ENCODE measurements at regions not wholly inside any gene's neighbourhood (a gene's known extent, or its start where the extent isn't known, plus 50 kb on each side); places are given as distances from the start of the nearest gene placed in this dataset.

- WGBS = 67% methylated on average over 8 of the region's 11 CpGs
- Histone ChIP-seq H3K4me3 (no peak overlapping the region), H3K27ac (no peak overlapping the region), H3K9me3 (no peaks in the 10 kb centered on the region), H3K27me3 (peaks cover 7% of the 10 kb centered on the region), H3K4me1 (peaks cover 7% of the 10 kb centered on the region), H3K36me3 (no peaks in the 10 kb centered on the region)
- TF ChIP-seq EP300 (IDR thresholded peaks at IDR 0.05) = no peak
- no peak for TF ChIP-seq POLR2AphosphoS5 (IDR thresholded peaks at IDR 0.05)
- no peak for TF ChIP-seq POLR2A (IDR thresholded peaks at IDR 0.05)
- no peak for TF ChIP-seq CTCF (IDR thresholded peaks at IDR 0.05)
- peak; percentile 51 to 64 for DNase-seq (ENCODE audit: low spot score in 2 of 2)
Measured at GRCh38 chr2:239809391-239809790, 215.8 kb downstream of the NDUFA10 start.

GRCh38 chr2:239807568-239807967 lies 217.6 kb downstream of the NDUFA10 start:
- no peaks in the 10 kb centered on the region for H3K4me1 ChIP-seq

GRCh38 chr2:239806758-239807434 lies 218.2 kb downstream of the NDUFA10 start:
- DNase-seq (ENCODE audit: low spot score in 2 of 2) = peak in 1 of 2 donors; percentile 48
- Histone ChIP-seq H3K4me1 (no peaks in the 10 kb centered on the region), H3K9me3 (no peaks in the 10 kb centered on the region), H3K27ac (no peak overlapping the region), H3K36me3 (no peaks in the 10 kb centered on the region), H3K4me3 (no peak overlapping the region), H3K27me3 (peaks cover 7% of the 10 kb centered on the region)
- WGBS = 88% methylated on average over 11 of the region's 19 CpGs
- no peak for TF ChIP-seq POLR2A (IDR thresholded peaks at IDR 0.05)
- no peak for TF ChIP-seq EP300 (IDR thresholded peaks at IDR 0.05)
- no peak for TF ChIP-seq POLR2AphosphoS5 (IDR thresholded peaks at IDR 0.05)
- TF ChIP-seq CTCF (IDR thresholded peaks at IDR 0.05) = no peak

More at GRCh38 chr2:239807568-239807967, 217.6 kb downstream of the NDUFA10 start:
- TF ChIP-seq CTCF (IDR thresholded peaks at IDR 0.05) (no peak), POLR2AphosphoS5 (IDR thresholded peaks at IDR 0.05) (no peak), EP300 (IDR thresholded peaks at IDR 0.05) (no peak), POLR2A (IDR thresholded peaks at IDR 0.05) (no peak)
- H3K36me3 ChIP-seq = no peaks in the 10 kb centered on the region
- no peaks in the 10 kb centered on the region for H3K9me3 ChIP-seq
- peaks cover 7% of the 10 kb centered on the region for H3K27me3 ChIP-seq
- WGBS = 90% methylated on average over 10 of the region's 10 CpGs
- H3K27ac ChIP-seq = no peak overlapping the region
- no peak overlapping the region for H3K4me3 ChIP-seq
- DNase-seq (ENCODE audit: low spot score in 2 of 2) = peak; percentile 32 to 40

- Histone ChIP-seq H3K9me3 (no peaks in the 10 kb centered on the region), H3K4me1 (no peaks in the 10 kb centered on the region), H3K36me3 (no peaks in the 10 kb centered on the region), H3K27me3 (peaks cover 7% of the 10 kb centered on the region), H3K4me3 (no peak overlapping the region), H3K27ac (no peak overlapping the region)
- peak in 1 of 2 donors; percentile 30 for DNase-seq (ENCODE audit: low spot score in 2 of 2)
- WGBS = 92% methylated on average over 7 of the region's 7 CpGs
- no peak for TF ChIP-seq POLR2AphosphoS5 (IDR thresholded peaks at IDR 0.05)
- TF ChIP-seq CTCF (IDR thresholded peaks at IDR 0.05) = no peak
- no peak for TF ChIP-seq EP300 (IDR thresholded peaks at IDR 0.05)
- no peak for TF ChIP-seq POLR2A (IDR thresholded peaks at IDR 0.05)
Measured at GRCh38 chr2:239806276-239806675, 218.9 kb downstream of the NDUFA10 start.

- H3K9me3 ChIP-seq = no peaks in the 10 kb centered on the region
- 88% methylated on average over 14 of the region's 14 CpGs for WGBS
- H3K4me3 ChIP-seq = no peak overlapping the region
- no peak for TF ChIP-seq POLR2AphosphoS5 (IDR thresholded peaks at IDR 0.05)
- TF ChIP-seq EP300 (IDR thresholded peaks at IDR 0.05) = no peak
- no peak for TF ChIP-seq CTCF (IDR thresholded peaks at IDR 0.05)
- TF ChIP-seq POLR2A (IDR thresholded peaks at IDR 0.05) = no peak
- no peaks in the 10 kb centered on the region for H3K36me3 ChIP-seq
- peak in 1 of 2 donors; percentile 32 for DNase-seq (ENCODE audit: low spot score in 2 of 2)
- H3K4me1 ChIP-seq = no peaks in the 10 kb centered on the region
- H3K27me3 ChIP-seq = peaks cover 7% of the 10 kb centered on the region
- no peak overlapping the region for H3K27ac ChIP-seq
Measured at GRCh38 chr2:239805414-239805813, 219.7 kb downstream of the NDUFA10 start.

Measured in suprapubic skin (tissue), 4 donors.